Liver (tissue), 3 donors: ENCODE measurements at regions not wholly inside any gene's neighbourhood (a gene's known extent, or its start where the extent isn't known, plus 50 kb on each side); places are given as distances from the start of the nearest gene placed in this dataset.

ENCODE experiments used
- EGR1 ChIP-seq, 2 donors: IDR thresholded peaks; 2 replicates each; pipeline ENCODE4 v1.6.1; 2016 to 2018; ENCODE audit warnings: antibody characterized with exemption in 2 of 2, low read depth in 2 of 2
- FOXA1 ChIP-seq: IDR thresholded peaks from 2 replicates; pipeline ENCODE4 v1.6.1; 2016; ENCODE audit warnings: antibody characterized with exemption
- GABPA ChIP-seq, 2 donors: IDR thresholded peaks in 1 of 2; conservative IDR thresholded peaks in 1 of 2; 2 replicates each; pipeline ENCODE4 v1.6.1; 2016; ENCODE audit warnings: antibody characterized with exemption in 2 of 2, mild to moderate bottlenecking in 1 of 2, moderate library complexity in 1 of 2
- HNF4G ChIP-seq: IDR thresholded peaks from 2 replicates; pipeline ENCODE4 v1.6.1; 2016; ENCODE audit warnings: antibody characterized with exemption
- JUND ChIP-seq, 2 donors: IDR thresholded peaks; 2 replicates each; pipeline ENCODE4 v1.6.1; 2016; ENCODE audit warnings: antibody characterized with exemption in 2 of 2
- NR2F2 ChIP-seq: IDR thresholded peaks from 2 replicates; pipeline ENCODE4 v1.6.1; 2016; ENCODE audit warnings: antibody characterized with exemption
- RAD21 ChIP-seq, 2 donors: IDR thresholded peaks; 2 replicates each; pipeline ENCODE4 v1.6.1; 2016; ENCODE audit warnings: antibody characterized with exemption in 2 of 2, mild to moderate bottlenecking in 2 of 2
- TAF1 ChIP-seq: conservative IDR thresholded peaks from 2 replicates; pipeline ENCODE4 v1.6.1; 2016; ENCODE audit warnings: antibody characterized with exemption, mild to moderate bottlenecking
- TF ChIP-seq, protein P1 (sequence below): fragments of 150-350 bp; IDR thresholded peaks from 2 replicates; pipeline ENCODE4 v1.5.1; 2017; ENCODE audit warnings: improper control_type of control experiment, low read depth, low read length; ENCODE audit not compliant: missing input control
- TF ChIP-seq, protein P2 (sequence below): IDR thresholded peaks from 2 replicates; pipeline ENCODE4 v1.6.1; 2016; ENCODE audit warnings: antibody characterized with exemption, mild to moderate bottlenecking
- TF ChIP-seq, protein P3 (sequence below): IDR thresholded peaks from 2 replicates; pipeline ENCODE4 v1.6.1; 2016; ENCODE audit warnings: antibody characterized with exemption
- TF ChIP-seq, protein P4 (sequence below): IDR thresholded peaks from 2 replicates; pipeline ENCODE4 v1.6.1; 2016; ENCODE audit warnings: antibody characterized with exemption
- donor health status: healthy.
- donor health status: healthy.

DNA sequence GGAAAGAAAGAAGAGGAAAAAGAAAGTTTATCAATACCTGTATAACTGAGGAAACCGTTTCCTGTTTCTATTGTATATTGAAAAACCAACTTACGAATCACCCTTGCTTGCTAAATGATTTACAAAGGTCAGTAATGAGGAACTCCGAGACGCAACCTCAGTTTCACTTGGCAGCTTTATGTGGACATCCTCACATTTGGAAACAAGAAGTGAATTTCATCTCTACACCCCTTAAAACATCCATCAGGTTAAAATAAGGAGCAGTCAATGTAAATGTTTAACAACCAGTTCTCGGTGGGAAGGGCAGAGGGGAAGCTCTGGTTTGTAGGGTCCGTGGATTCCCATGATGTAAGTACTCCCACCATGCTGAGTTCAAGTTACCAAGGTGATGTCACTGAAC lies 481.7 kb upstream of the RUNX1 start:
- TF ChIP-seq RAD21 (IDR thresholded peaks at IDR 0.05) (no peak), FOXA1 (no peak), EGR1 (IDR thresholded peaks at IDR 0.05; ENCODE audit: low read depth in 2 of 2) (no peak), JUND (IDR thresholded peaks at IDR 0.05) (no peak), GABPA (IDR thresholded peaks at IDR 0.05 in 1 of 2, conservative IDR thresholded peaks at IDR 0.05 in 1 of 2) (no peak), TAF1 (no peak), NR2F2 (no peak), HNF4G (no peak)
- TF ChIP-seq, protein P1, sequence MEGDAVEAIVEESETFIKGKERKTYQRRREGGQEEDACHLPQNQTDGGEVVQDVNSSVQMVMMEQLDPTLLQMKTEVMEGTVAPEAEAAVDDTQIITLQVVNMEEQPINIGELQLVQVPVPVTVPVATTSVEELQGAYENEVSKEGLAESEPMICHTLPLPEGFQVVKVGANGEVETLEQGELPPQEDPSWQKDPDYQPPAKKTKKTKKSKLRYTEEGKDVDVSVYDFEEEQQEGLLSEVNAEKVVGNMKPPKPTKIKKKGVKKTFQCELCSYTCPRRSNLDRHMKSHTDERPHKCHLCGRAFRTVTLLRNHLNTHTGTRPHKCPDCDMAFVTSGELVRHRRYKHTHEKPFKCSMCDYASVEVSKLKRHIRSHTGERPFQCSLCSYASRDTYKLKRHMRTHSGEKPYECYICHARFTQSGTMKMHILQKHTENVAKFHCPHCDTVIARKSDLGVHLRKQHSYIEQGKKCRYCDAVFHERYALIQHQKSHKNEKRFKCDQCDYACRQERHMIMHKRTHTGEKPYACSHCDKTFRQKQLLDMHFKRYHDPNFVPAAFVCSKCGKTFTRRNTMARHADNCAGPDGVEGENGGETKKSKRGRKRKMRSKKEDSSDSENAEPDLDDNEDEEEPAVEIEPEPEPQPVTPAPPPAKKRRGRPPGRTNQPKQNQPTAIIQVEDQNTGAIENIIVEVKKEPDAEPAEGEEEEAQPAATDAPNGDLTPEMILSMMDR: no peak
- TF ChIP-seq, protein P2, sequence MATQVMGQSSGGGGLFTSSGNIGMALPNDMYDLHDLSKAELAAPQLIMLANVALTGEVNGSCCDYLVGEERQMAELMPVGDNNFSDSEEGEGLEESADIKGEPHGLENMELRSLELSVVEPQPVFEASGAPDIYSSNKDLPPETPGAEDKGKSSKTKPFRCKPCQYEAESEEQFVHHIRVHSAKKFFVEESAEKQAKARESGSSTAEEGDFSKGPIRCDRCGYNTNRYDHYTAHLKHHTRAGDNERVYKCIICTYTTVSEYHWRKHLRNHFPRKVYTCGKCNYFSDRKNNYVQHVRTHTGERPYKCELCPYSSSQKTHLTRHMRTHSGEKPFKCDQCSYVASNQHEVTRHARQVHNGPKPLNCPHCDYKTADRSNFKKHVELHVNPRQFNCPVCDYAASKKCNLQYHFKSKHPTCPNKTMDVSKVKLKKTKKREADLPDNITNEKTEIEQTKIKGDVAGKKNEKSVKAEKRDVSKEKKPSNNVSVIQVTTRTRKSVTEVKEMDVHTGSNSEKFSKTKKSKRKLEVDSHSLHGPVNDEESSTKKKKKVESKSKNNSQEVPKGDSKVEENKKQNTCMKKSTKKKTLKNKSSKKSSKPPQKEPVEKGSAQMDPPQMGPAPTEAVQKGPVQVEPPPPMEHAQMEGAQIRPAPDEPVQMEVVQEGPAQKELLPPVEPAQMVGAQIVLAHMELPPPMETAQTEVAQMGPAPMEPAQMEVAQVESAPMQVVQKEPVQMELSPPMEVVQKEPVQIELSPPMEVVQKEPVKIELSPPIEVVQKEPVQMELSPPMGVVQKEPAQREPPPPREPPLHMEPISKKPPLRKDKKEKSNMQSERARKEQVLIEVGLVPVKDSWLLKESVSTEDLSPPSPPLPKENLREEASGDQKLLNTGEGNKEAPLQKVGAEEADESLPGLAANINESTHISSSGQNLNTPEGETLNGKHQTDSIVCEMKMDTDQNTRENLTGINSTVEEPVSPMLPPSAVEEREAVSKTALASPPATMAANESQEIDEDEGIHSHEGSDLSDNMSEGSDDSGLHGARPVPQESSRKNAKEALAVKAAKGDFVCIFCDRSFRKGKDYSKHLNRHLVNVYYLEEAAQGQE: no peak
- TF ChIP-seq, protein P3, sequence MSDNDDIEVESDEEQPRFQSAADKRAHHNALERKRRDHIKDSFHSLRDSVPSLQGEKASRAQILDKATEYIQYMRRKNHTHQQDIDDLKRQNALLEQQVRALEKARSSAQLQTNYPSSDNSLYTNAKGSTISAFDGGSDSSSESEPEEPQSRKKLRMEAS: no peak
- TF ChIP-seq, protein P4, sequence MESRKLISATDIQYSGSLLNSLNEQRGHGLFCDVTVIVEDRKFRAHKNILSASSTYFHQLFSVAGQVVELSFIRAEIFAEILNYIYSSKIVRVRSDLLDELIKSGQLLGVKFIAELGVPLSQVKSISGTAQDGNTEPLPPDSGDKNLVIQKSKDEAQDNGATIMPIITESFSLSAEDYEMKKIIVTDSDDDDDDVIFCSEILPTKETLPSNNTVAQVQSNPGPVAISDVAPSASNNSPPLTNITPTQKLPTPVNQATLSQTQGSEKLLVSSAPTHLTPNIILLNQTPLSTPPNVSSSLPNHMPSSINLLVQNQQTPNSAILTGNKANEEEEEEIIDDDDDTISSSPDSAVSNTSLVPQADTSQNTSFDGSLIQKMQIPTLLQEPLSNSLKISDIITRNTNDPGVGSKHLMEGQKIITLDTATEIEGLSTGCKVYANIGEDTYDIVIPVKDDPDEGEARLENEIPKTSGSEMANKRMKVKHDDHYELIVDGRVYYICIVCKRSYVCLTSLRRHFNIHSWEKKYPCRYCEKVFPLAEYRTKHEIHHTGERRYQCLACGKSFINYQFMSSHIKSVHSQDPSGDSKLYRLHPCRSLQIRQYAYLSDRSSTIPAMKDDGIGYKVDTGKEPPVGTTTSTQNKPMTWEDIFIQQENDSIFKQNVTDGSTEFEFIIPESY: no peak
